Activated CD8-positive, alpha-beta memory T cell treated with anti-CD3 and anti-CD28 coated beads for 36 hours (primary cell): ENCODE measurements at regions not wholly inside any gene's neighbourhood (a gene's known extent, or its start where the extent isn't known, plus 50 kb on each side); places are given as distances from the start of the nearest gene placed in this dataset.
"Not testable (repeated sequence)": the region's sequence is repeated elsewhere in the genome, so short reads cannot be mapped to it uniquely, and the experiment has no call there.

Experiments
- CTCF ChIA-PET: fragments of 350-600 bp; sonication (Branson Sonifier 250); formaldehyde crosslinking; loops from one replicate; lab custom pipeline; 2021; ENCODE audit warnings: antibody characterized with exemption; lab: Charles Lee
- POLR2A ChIA-PET: fragments of 350-600 bp; sonication (Branson Sonifier 250); formaldehyde crosslinking; loops from one replicate; lab custom pipeline; 2021; ENCODE audit warnings: antibody characterized with exemption; lab: Charles Lee

DNA sequence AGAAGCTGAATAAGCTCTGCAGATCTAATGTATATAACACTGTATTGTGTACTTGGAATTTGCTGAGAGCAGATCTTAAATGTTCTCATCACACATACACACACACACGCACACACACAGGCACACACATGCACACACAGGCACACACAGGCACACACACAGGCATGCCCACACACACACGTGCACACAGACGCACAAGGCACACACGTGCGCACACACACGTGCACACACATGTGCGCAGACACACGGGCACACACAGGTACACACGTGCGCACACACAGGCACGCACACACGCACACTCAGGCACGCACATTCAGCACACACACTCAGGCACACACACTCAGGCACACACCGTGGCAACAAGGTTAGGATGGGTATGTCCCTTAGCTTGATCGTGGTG, 164.5 kb upstream of the LRRC61 start:
- CTCF ChIA-PET, POLR2A ChIA-PET: not testable (repeated sequence)

DNA sequence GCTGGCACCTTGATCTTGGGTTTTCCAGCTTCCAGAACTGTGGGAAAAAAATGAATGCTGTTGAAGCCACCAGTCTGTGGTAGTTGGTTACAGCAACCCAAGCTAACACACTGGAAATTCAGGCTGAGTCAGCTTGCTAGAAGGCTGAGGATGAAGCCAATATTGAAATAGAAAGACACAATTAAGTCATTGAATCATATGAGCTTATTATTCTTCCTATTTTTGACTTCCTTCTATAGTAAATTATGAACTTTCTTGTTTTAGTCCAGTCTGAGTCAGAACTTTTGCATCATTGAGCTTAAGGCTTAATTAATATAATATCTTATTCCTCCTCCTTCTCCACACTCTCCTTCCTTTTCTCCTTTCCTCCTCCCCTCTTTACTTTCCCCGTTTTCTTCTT, 153.6 kb upstream of the LRRC61 start:
- POLR2A ChIA-PET = not testable (repeated sequence)
- CTCF ChIA-PET = interaction anchor here (0.6 kb wide), 1 partner anchor 130 kb away, joined by 3 read pairs; no protein-coding TSS in a partner anchor

DNA sequence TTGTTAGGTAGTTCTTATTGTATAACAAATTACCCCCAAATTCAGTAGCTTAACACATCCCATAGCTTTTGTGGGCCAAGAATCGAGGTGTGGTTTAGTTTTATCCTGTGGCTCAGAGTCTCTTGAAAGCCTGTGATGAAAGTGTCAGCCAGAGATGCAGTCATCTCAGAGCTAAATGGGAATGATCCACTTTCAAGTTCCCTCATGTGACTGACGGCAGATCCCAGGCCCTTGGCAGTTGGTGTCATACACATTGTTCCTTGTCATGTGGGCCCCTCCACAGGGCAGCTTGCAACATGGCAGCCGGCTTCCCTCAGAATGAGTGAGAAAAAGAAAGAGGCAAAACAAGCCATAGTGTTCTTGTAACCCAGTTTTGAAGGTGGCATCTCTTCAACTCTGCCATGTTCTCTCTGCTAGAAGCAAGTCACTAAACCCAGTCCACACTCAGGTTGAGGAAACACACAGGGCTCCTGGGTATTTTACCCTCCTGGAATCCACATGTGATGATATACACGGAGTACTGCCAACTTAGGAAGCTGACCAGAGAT, 153.1 kb upstream of the LRRC61 start:
- POLR2A ChIA-PET, CTCF ChIA-PET: not testable (repeated sequence)

DNA sequence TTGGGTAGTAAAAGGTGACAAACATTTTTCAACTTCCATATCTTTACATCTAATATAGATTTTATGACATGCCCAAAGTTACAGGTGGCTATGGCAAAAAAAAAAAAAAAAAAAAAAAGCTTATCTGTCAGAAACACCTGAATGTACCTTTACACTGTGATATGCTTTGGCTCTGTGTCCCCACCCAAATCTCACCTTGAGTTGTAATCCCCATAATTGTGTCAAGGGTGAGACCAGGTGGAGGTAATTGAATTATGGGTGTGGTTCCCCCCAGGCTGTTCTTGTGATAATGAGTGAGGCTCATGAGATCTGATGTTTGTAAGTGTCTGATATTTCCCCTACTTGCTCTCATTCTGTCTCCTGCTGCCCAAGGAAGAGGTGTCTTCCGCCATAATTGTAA, 139.6 kb upstream of the LRRC61 start:
- CTCF ChIA-PET = not testable (repeated sequence)

DNA sequence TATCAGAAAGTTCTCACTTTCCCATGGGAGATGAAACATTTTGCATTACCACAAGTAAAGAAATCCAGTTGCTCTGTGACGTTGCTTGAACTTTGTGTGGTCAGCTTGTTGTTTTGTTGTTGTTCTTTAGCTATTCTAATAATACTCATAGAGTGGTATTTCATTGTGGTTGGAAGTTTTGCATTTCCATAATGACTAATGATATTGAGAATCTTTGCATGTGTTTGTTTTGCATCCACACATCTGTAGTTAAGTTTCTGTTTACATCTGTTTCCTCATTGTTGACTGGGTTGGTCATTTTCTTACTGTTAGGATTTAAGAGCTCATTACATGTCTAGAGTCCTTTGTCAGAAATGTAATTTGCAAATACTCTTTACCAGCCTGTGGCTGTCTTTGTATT, 133.2 kb upstream of the LRRC61 start:
- POLR2A ChIA-PET, CTCF ChIA-PET: not testable (repeated sequence)

More for the DNA sequence above, 139.6 kb upstream of the LRRC61 start:
- POLR2A ChIA-PET = interaction anchor here (0.6 kb wide), 1 partner anchor 1948 kb away, joined by 5 read pairs; no protein-coding TSS in a partner anchor

DNA sequence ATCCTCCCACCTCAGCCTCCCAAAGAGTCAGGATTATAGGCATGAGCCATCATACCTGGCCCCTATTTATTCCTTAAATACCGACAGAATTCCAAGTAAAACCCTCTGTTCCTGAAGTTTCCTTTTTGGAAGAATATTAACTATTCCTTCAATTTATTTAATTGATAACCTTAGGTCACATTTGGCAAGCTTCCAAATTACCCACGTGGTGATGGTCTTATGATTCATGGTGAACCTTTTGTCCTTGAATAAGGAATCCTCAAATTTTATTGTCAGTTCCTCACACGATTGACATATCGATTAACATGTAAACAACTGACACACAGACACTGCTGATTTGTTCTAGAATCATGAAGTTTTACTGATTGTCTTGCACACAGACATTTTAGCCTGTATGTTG, 130.6 kb upstream of the LRRC61 start:
- POLR2A ChIA-PET = not testable (repeated sequence)

DNA sequence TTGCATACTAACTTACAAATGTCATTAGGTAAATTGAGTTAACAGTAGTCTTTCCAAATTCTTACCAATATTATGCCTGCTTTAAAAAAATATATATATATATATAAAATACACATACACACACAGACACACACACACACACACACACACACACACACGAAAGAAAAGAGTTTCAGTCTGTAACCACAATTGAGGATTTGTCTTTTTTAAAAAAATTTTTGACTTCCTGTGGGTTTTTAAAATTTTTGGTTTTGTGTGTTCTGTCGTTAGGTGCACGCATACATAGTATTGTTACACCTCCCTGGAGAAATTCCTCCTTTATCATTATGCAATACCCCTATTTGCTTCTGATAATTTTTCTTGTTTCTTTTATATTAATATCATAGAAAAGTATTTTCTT, 129.3 kb upstream of the LRRC61 start:
- POLR2A ChIA-PET = not testable (repeated sequence)

More for the DNA sequence above, 130.6 kb upstream of the LRRC61 start:
- CTCF ChIA-PET = not testable (repeated sequence)

More for the DNA sequence above, 129.3 kb upstream of the LRRC61 start:
- CTCF ChIA-PET = not testable (repeated sequence)
